ENCODE measurements at regions not wholly inside any gene's neighbourhood (a gene's known extent, or its start where the extent isn't known, plus 50 kb on each side); places are given as distances from the start of the nearest gene placed in this dataset.

GRCh38 chr15:94535298-94536048 lies 304.1 kb downstream of the MCTP2 start:
- no peak for TF ChIP-seq ZNF878 (CRISPR knock-in tag; IDR thresholded peaks at IDR 0.05)
- TF ChIP-seq ASH2L (IDR thresholded peaks at IDR 0.05; ENCODE audit: insufficient read length, low read depth, low read length) = no peak
- TF ChIP-seq POLR2A (IDR thresholded peaks at IDR 0.05; ENCODE audit: insufficient read depth in 1 of 2, low read depth in 2 of 2, low read length in 2 of 2) = no peak
- no peak for TF ChIP-seq ZNF567 (CRISPR knock-in tag; IDR thresholded peaks at IDR 0.05; ENCODE audit: borderline replicate concordance)
- no peak for TF ChIP-seq GPBP1L1 (CRISPR knock-in tag; IDR thresholded peaks at IDR 0.05)
- TF ChIP-seq SP2 (CRISPR knock-in tag; IDR thresholded peaks at IDR 0.05) = no peak
- TF ChIP-seq RNF2 (conservative IDR thresholded peaks at IDR 0.05; ENCODE audit: low read depth) = no peak
- no peak for TF ChIP-seq PITX1 (CRISPR knock-in tag; IDR thresholded peaks at IDR 0.05)
- no peak for TF ChIP-seq SAFB2 (CRISPR knock-in tag; IDR thresholded peaks at IDR 0.05; ENCODE audit: borderline replicate concordance, low read depth)
- no peak for TF ChIP-seq RAD21 (CRISPR knock-in tag; IDR thresholded peaks at IDR 0.05)
- no peak for TF ChIP-seq BHLHE40 (IDR thresholded peaks at IDR 0.05; ENCODE audit: low read length)
- TF ChIP-seq ZNF572 (CRISPR knock-in tag; IDR thresholded peaks at IDR 0.05) = no peak
- no peak for TF ChIP-seq SETDB1 (CRISPR knock-in tag; IDR thresholded peaks at IDR 0.05; ENCODE audit: borderline replicate concordance)
- TF ChIP-seq TFAP4 (IDR thresholded peaks at IDR 0.05; ENCODE audit: borderline replicate concordance, low read depth) = no peak
